HL-60 (cell line): ENCODE measurements at regions not wholly inside any gene's neighbourhood (a gene's known extent, or its start where the extent isn't known, plus 50 kb on each side); places are given as distances from the start of the nearest gene placed in this dataset.

ENCODE experiments used
- DNase-seq, 2 experiments: peaks; one replicate each; pipeline ENCODE4 v3.0.0-alpha.2; 2010 to 2020; ENCODE audit warnings: low read depth in 1 of 2, low spot score in 1 of 2
- H3K27ac ChIP-seq: fragments of 250-450 bp; sonication (Bioruptor Pico); replicated peaks from 2 replicates; pipeline ENCODE4 v1.5.1; 2020; ENCODE audit warnings: mild to moderate bottlenecking, moderate library complexity
- H3K27me3 ChIP-seq: fragments of 250-450 bp; sonication (Bioruptor Pico); 2 replicates; pipeline ENCODE4 v1.5.1; 2021; ENCODE audit warnings: mild to moderate bottlenecking, moderate library complexity; ENCODE audit not compliant: insufficient read depth, poor library complexity, severe bottlenecking
- H3K4me3 ChIP-seq: replicated peaks from 2 replicates; pipeline ENCODE4 v1.5.1; 2011; ENCODE audit warnings: mild to moderate bottlenecking, control low read depth, low read length; ENCODE audit not compliant: insufficient read depth
- GABPA ChIP-seq: IDR thresholded peaks from 2 replicates; pipeline ENCODE4 v1.6.1; 2012; ENCODE audit warnings: low read depth
- POLR2AphosphoS5 ChIP-seq: IDR thresholded peaks from 2 replicates; pipeline ENCODE4 v1.6.1; 2012; ENCODE audit warnings: low read depth
- REST ChIP-seq: IDR thresholded peaks from 2 replicates; pipeline ENCODE4 v1.6.1; 2012; ENCODE audit warnings: low read depth; ENCODE audit not compliant: insufficient replicate concordance
- SPI1 ChIP-seq: IDR thresholded peaks from 2 replicates; pipeline ENCODE4 v1.6.1; 2012; ENCODE audit warnings: low read depth, mild to moderate bottlenecking, borderline replicate concordance
- TF ChIP-seq, protein P1 (sequence below): IDR thresholded peaks from one replicate; pipeline ENCODE4 v1.5.1; 2011; ENCODE audit warnings: low read length, control low read depth, inconsistent platforms; ENCODE audit not compliant: insufficient read depth

- Histone ChIP-seq H3K4me3 (no peak overlapping the region), H3K27me3 (peaks cover 20% of the 10 kb centered on the region), H3K27ac (no peak overlapping the region)
- TF ChIP-seq, protein P1, sequence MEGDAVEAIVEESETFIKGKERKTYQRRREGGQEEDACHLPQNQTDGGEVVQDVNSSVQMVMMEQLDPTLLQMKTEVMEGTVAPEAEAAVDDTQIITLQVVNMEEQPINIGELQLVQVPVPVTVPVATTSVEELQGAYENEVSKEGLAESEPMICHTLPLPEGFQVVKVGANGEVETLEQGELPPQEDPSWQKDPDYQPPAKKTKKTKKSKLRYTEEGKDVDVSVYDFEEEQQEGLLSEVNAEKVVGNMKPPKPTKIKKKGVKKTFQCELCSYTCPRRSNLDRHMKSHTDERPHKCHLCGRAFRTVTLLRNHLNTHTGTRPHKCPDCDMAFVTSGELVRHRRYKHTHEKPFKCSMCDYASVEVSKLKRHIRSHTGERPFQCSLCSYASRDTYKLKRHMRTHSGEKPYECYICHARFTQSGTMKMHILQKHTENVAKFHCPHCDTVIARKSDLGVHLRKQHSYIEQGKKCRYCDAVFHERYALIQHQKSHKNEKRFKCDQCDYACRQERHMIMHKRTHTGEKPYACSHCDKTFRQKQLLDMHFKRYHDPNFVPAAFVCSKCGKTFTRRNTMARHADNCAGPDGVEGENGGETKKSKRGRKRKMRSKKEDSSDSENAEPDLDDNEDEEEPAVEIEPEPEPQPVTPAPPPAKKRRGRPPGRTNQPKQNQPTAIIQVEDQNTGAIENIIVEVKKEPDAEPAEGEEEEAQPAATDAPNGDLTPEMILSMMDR: no peak
- TF ChIP-seq REST (no peak), POLR2AphosphoS5 (no peak), GABPA (no peak), SPI1 (no peak)
- no peak for DNase-seq
Measured at GRCh38 chr10:109456566-109457301, 466.6 kb downstream of the XPNPEP1 start.

DNA sequence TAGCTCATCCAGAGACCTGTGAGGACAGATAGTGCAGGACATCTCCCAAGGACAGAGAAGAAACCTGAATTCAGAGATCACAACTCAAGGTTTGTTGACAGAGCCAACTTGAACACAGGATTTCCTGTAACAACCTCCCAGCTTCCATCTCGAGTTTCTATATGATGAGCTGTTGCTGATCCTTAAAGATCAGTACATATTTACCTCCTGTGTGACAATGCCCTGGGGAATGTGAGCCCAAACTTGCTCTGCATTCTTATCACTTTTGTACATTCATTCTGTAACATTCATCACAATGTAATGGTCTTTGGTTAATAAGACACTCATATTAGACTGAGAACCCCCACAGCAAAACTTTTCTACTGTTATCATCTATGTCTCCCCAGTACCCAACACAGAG is 468.6 kb downstream of the XPNPEP1 start:
- H3K27me3 ChIP-seq: peaks cover 20% of the 10 kb centered on the region
- H3K27ac ChIP-seq: no peak overlapping the region
- no peak overlapping the region for H3K4me3 ChIP-seq
- DNase-seq: no peak
- TF ChIP-seq REST (no peak), POLR2AphosphoS5 (no peak), GABPA (no peak), SPI1 (no peak)
- TF ChIP-seq, protein P1: no peak

DNA sequence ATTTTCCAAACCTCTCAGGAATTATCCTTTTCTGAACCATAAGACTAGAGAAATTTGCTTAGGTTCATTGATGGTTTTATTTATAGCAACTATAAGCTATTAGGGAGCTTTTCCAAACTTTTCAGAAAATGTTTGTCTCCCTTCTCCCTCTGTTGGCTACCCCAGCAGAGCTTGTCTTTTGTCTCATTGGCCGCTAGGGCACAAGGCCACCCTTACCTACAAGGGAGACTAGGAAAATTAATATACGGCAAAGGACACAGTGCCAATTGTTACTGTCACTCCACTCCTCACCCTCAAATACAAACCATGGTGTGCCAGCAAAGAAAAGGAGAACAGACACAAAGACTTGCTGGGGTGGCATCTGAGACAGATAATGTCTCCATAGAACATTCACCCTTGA is 471.4 kb downstream of the XPNPEP1 start:
- no peak overlapping the region for H3K27ac ChIP-seq
- peaks cover 8% of the 10 kb centered on the region for H3K27me3 ChIP-seq
- H3K4me3 ChIP-seq: no peak overlapping the region
- DNase-seq: no peak
- no peak for TF ChIP-seq SPI1
- no peak for TF ChIP-seq POLR2AphosphoS5
- no peak for TF ChIP-seq GABPA
- TF ChIP-seq, protein P1: no peak
- no peak for TF ChIP-seq REST
